ENCODE measurements at regions not wholly inside any gene's neighbourhood (a gene's known extent, or its start where the extent isn't known, plus 50 kb on each side); places are given as distances from the start of the nearest gene placed in this dataset.

DNA sequence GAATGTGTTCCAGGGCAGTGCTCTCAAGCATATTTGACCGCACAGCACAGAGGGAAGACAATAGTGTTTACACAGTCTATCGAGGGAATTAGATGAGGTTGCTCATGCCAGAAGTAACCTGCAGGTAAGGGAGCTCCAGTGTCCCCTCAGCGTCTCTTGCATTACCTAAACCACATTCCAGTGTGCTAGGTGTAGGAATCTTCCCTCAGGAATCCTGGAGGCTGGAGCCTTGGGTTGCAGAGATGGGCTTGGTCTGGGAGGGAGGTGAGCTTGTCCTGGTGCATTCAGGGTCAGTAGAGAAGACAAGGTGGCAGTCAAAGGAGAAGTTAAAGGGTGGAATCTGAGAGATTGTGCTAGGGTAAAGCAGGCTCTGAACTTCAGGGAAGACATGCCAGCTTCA is 56.3 kb downstream of the SOX14 start:
- H3K4me3 ChIP-seq (ENCODE audit: low read length) = no peak overlapping the region
- no peaks in the 10 kb centered on the region for H3K36me3 Mint-ChIP-seq (ENCODE audit: low read depth)
- H3K27ac ChIP-seq (ENCODE audit: low read depth in 1 of 2, low read length in 2 of 2) = no peak overlapping the region
- H3K9me3 ChIP-seq (ENCODE audit: control insufficient read depth in 1 of 2, insufficient read depth in 1 of 2, low read length in 2 of 2) = peaks cover 0 to under 1% of the 10 kb centered on the region in 2 experiments
- POLR2A ChIA-PET = no interaction called here
- H3K4me1 Mint-ChIP-seq (ENCODE audit: low read depth) = no peaks in the 10 kb centered on the region
- H3K27ac Mint-ChIP-seq = no peak overlapping the region
- no peaks in the 10 kb centered on the region for H3K27me3 ChIP-seq (ENCODE audit: control insufficient read depth in 1 of 2, insufficient read depth in 2 of 2, low read length in 2 of 2)
- ATAC-seq (ENCODE audit: poor library complexity) = no peak
- peaks cover 10% of the 10 kb centered on the region for H3K27me3 Mint-ChIP-seq
- no peaks in the 10 kb centered on the region for H3K4me1 ChIP-seq (ENCODE audit: insufficient read depth, low read length)
- no peaks in the 10 kb centered on the region for H3K36me3 ChIP-seq (ENCODE audit: insufficient read depth, low read length)
- TF ChIP-seq, protein P1, sequence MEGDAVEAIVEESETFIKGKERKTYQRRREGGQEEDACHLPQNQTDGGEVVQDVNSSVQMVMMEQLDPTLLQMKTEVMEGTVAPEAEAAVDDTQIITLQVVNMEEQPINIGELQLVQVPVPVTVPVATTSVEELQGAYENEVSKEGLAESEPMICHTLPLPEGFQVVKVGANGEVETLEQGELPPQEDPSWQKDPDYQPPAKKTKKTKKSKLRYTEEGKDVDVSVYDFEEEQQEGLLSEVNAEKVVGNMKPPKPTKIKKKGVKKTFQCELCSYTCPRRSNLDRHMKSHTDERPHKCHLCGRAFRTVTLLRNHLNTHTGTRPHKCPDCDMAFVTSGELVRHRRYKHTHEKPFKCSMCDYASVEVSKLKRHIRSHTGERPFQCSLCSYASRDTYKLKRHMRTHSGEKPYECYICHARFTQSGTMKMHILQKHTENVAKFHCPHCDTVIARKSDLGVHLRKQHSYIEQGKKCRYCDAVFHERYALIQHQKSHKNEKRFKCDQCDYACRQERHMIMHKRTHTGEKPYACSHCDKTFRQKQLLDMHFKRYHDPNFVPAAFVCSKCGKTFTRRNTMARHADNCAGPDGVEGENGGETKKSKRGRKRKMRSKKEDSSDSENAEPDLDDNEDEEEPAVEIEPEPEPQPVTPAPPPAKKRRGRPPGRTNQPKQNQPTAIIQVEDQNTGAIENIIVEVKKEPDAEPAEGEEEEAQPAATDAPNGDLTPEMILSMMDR (IDR thresholded peaks at IDR 0.05) = no peak
- no peak overlapping the region for H3K4me3 Mint-ChIP-seq
- DNase-seq = no peak
- CTCF ChIA-PET = no interaction called here
- H3K9me3 Mint-ChIP-seq = peaks cover 2% of the 10 kb centered on the region
- intact Hi-C loops (cut with DNase I, micrococcal nuclease) = no loop called here

DNA sequence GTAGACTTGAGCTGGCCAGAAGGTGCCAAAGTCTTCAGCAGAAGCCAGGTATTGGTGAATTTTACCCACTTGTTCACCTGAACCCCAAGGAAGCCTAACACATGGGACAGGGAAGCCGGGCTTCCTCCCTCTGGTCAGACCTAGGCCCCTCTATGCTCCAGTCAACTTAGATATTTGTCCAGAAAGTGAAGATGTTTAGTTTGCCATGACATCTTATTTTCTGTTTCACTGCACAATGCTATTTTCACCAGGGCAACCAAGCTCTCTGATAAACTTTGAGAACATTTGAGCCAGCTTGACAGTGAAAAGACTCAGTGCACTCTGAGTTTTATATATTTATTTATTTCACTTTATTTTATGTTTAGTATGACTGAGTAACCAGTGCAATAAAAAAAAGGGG is 71.0 kb downstream of the SOX14 start:
- Mint-ChIP-seq H3K4me3 (no peak overlapping the region), H3K36me3 (ENCODE audit: low read depth) (no peaks in the 10 kb centered on the region), H3K4me1 (ENCODE audit: low read depth) (no peaks in the 10 kb centered on the region), H3K9me3 (peaks cover 3% of the 10 kb centered on the region), H3K27me3 (peaks cover 8% of the 10 kb centered on the region), H3K27ac (no peak overlapping the region)
- H3K36me3 ChIP-seq (ENCODE audit: insufficient read depth, low read length) = no peaks in the 10 kb centered on the region
- no peaks in the 10 kb centered on the region for H3K4me1 ChIP-seq (ENCODE audit: insufficient read depth, low read length)
- no peak overlapping the region for H3K4me3 ChIP-seq (ENCODE audit: low read length)
- POLR2A ChIA-PET = no interaction called here
- H3K9me3 ChIP-seq (ENCODE audit: control insufficient read depth in 1 of 2, insufficient read depth in 1 of 2, low read length in 2 of 2) = no peaks in the 10 kb centered on the region
- DNase-seq (no peak), ATAC-seq (ENCODE audit: poor library complexity) (no peak)
- CTCF ChIA-PET = no interaction called here
- intact Hi-C loops (cut with DNase I, micrococcal nuclease) = no loop called here
- TF ChIP-seq, protein P1 (IDR thresholded peaks at IDR 0.05) = no peak
- no peak overlapping the region for H3K27ac ChIP-seq (ENCODE audit: low read depth in 1 of 2, low read length in 2 of 2)
- no peaks in the 10 kb centered on the region for H3K27me3 ChIP-seq (ENCODE audit: control insufficient read depth in 1 of 2, insufficient read depth in 2 of 2, low read length in 2 of 2)

DNA sequence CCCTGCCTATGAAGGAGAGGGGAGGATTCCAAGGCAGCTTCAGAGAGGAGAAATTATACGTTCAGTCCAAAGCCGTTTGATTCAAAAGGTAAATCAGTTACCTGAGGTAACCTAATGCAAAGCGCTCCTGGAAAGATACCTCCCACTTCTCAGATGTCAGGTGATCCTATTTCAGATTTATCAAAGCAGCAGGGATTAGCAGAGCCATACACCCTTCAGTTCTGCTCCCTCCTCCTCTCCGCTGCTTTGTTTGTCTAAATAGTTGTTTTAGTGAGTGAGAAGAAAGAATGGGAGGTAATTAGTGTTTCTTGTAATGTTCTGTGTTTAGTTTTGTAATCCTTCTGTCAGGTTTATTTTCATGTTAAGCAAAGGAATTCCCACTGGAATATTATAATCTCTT is 81.1 kb downstream of the SOX14 start:
- Mint-ChIP-seq H3K4me1 (ENCODE audit: low read depth) (no peaks in the 10 kb centered on the region), H3K36me3 (ENCODE audit: low read depth) (no peaks in the 10 kb centered on the region), H3K27me3 (peaks cover 28% of the 10 kb centered on the region), H3K27ac (no peak overlapping the region), H3K4me3 (no peak overlapping the region), H3K9me3 (no peaks in the 10 kb centered on the region)
- H3K4me1 ChIP-seq (ENCODE audit: insufficient read depth, low read length) = no peaks in the 10 kb centered on the region
- no peaks in the 10 kb centered on the region for H3K27me3 ChIP-seq (ENCODE audit: control insufficient read depth in 1 of 2, insufficient read depth in 2 of 2, low read length in 2 of 2)
- TF ChIP-seq, protein P1 (IDR thresholded peaks at IDR 0.05) = no peak
- H3K36me3 ChIP-seq (ENCODE audit: insufficient read depth, low read length) = no peaks in the 10 kb centered on the region
- CTCF ChIA-PET = no interaction called here
- no peak overlapping the region for H3K27ac ChIP-seq (ENCODE audit: low read depth in 1 of 2, low read length in 2 of 2)
- intact Hi-C loops (cut with DNase I, micrococcal nuclease) = no loop called here
- DNase-seq = no peak
- POLR2A ChIA-PET = no interaction called here
- peaks cover 0 to 7% of the 10 kb centered on the region in 2 experiments for H3K9me3 ChIP-seq (ENCODE audit: control insufficient read depth in 1 of 2, insufficient read depth in 1 of 2, low read length in 2 of 2)
- no peak for ATAC-seq (ENCODE audit: poor library complexity)
- H3K4me3 ChIP-seq (ENCODE audit: low read length) = no peak overlapping the region
